Trophoblast cell (in vitro differentiated cells and primary cell): ENCODE measurements at regions not wholly inside any gene's neighbourhood (a gene's known extent, or its start where the extent isn't known, plus 50 kb on each side); places are given as distances from the start of the nearest gene placed in this dataset.

Source experiments
- DNase-seq, 2 donors: peaks; one replicate each; pipeline ENCODE4 v3.0.0-alpha.2; 2016
- H2AFZ ChIP-seq: 2 replicates; pipeline ENCODE4 v1.6.1; 2013; ENCODE audit warnings: low read length, moderate library complexity, mild to moderate bottlenecking; ENCODE audit not compliant: insufficient read depth, poor library complexity
- H2AK5ac ChIP-seq: 2 replicates; pipeline ENCODE4 v1.6.1; 2013; ENCODE audit warnings: mild to moderate bottlenecking, low read length
- H2BK120ac ChIP-seq: 2 replicates; pipeline ENCODE4 v1.6.1; 2013; ENCODE audit warnings: low read length, mild to moderate bottlenecking, moderate library complexity; ENCODE audit not compliant: insufficient read depth, poor library complexity
- H2BK12ac ChIP-seq: 2 replicates; pipeline ENCODE4 v1.6.1; 2013; ENCODE audit warnings: mild to moderate bottlenecking, low read length, moderate library complexity
- H2BK5ac ChIP-seq: 2 replicates; pipeline ENCODE4 v1.6.1; 2013; ENCODE audit warnings: low read length, low read depth, moderate library complexity, mild to moderate bottlenecking; ENCODE audit not compliant: poor library complexity
- H3K14ac ChIP-seq: 2 replicates; pipeline ENCODE4 v1.6.1; 2013; ENCODE audit warnings: mild to moderate bottlenecking, low read length
- H3K18ac ChIP-seq: 2 replicates; pipeline ENCODE4 v1.6.1; 2013; ENCODE audit warnings: mild to moderate bottlenecking, low read length
- H3K23ac ChIP-seq: 2 replicates; pipeline ENCODE4 v1.6.1; 2013; ENCODE audit warnings: low read length
- H3K27ac ChIP-seq: 2 replicates; pipeline ENCODE4 v1.5.1; 2013; ENCODE audit warnings: low read depth, mild to moderate bottlenecking, inconsistent platforms, low read length, moderate library complexity
- H3K27me3 ChIP-seq: 2 replicates; pipeline ENCODE4 v1.6.1; 2013; ENCODE audit warnings: inconsistent platforms, mild to moderate bottlenecking, low read length, moderate library complexity; ENCODE audit not compliant: insufficient read depth
- H3K36me3 ChIP-seq, 2 experiments: 1 replicate in 1 of 2; 2 replicates in 1 of 2; pipeline ENCODE4 v1.6.1; 2013; ENCODE audit warnings: low read length in 2 of 2, mild to moderate bottlenecking in 2 of 2, moderate library complexity in 1 of 2; ENCODE audit not compliant: insufficient read depth in 2 of 2, control insufficient read depth in 1 of 2
- H3K4ac ChIP-seq: 2 replicates; pipeline ENCODE4 v1.6.1; 2013; ENCODE audit warnings: low read depth, mild to moderate bottlenecking, low read length, moderate library complexity
- H3K4me1 ChIP-seq, 2 experiments: 1 replicate in 1 of 2; 2 replicates in 1 of 2; pipeline ENCODE4 v1.6.1; 2013; ENCODE audit warnings: low read length in 2 of 2, mild to moderate bottlenecking in 2 of 2, moderate library complexity in 1 of 2; ENCODE audit not compliant: insufficient read depth in 2 of 2, control insufficient read depth in 1 of 2
- H3K4me2 ChIP-seq: 2 replicates; pipeline ENCODE4 v1.6.1; 2013; ENCODE audit warnings: inconsistent platforms, mild to moderate bottlenecking, low read length, moderate library complexity
- H3K4me3 ChIP-seq: 2 replicates; pipeline ENCODE4 v1.5.1; 2013; ENCODE audit warnings: mild to moderate bottlenecking, low read depth, low read length, inconsistent platforms
- H3K79me1 ChIP-seq: one replicate; pipeline ENCODE4 v1.6.1; 2013; ENCODE audit warnings: low read length
- H3K79me2 ChIP-seq: 2 replicates; pipeline ENCODE4 v1.6.1; 2013; ENCODE audit warnings: low read length, mild to moderate bottlenecking; ENCODE audit not compliant: control insufficient read depth, insufficient read depth, poor library complexity
- H3K9ac ChIP-seq: 2 replicates; pipeline ENCODE4 v1.6.1; 2013; ENCODE audit warnings: mild to moderate bottlenecking, low read length
- H3K9me3 ChIP-seq: 2 replicates; pipeline ENCODE4 v1.6.1; 2013; ENCODE audit warnings: low read depth, mild to moderate bottlenecking, control low read depth, inconsistent platforms, low read length; ENCODE audit not compliant: insufficient read depth
- H4K12ac ChIP-seq: 2 replicates; pipeline ENCODE4 v1.6.1; 2013; ENCODE audit warnings: low read depth, mild to moderate bottlenecking, low read length, moderate library complexity
- H4K8ac ChIP-seq: 2 replicates; pipeline ENCODE4 v1.6.1; 2013; ENCODE audit warnings: low read depth, mild to moderate bottlenecking, low read length, moderate library complexity
- H4K91ac ChIP-seq: one replicate; pipeline ENCODE4 v1.6.1; 2013; ENCODE audit warnings: low read depth, mild to moderate bottlenecking, low read length, moderate library complexity
- WGBS: extraction: QIAGEN DNeasy Blood & Tissue Kit; methylation state at CpG from one replicate; pipeline ENCODE4 v1.1.7; 2013; ENCODE audit warnings: missing lambda C conversion rate; ENCODE audit not compliant: insufficient read length, insufficient coverage; ENCODE audit errors: extremely low coverage; 5-methylcytosine and 5-hydroxymethylcytosine counted together

DNA sequence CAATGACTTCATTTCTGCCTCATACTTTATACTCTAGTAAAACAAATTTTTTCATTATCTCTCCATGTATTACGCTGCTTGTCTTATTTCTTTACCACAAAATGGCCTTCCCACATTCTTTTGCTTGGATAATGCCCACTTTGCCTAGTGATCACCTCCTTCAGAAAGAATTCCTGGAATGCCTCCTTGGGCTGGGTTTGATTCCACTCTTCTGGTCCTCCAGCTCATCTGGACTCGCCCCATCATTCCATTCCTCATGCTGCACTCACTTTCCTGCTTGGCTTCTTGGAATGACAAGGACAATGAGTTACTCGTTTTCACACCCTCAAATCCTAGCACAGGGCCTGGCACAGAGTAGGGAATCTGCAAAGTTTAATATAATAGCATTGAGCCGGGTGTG lies 475.1 kb upstream of the LARGE1 start:
- H3K14ac ChIP-seq: no peak overlapping the region
- H3K23ac ChIP-seq: no peak overlapping the region
- H3K4ac ChIP-seq: no peak overlapping the region
- no peak overlapping the region for H2BK120ac ChIP-seq
- no peak overlapping the region for H3K4me2 ChIP-seq
- H4K8ac ChIP-seq: no peak overlapping the region
- no peak overlapping the region for H3K27ac ChIP-seq
- H2AFZ ChIP-seq: no peak overlapping the region
- no CpG with 5 or more reads among the region's 4 CpGs for WGBS
- no peak overlapping the region for H4K91ac ChIP-seq
- no peaks in the 10 kb centered on the region for H3K27me3 ChIP-seq
- no peak overlapping the region for H2BK5ac ChIP-seq
- no peak overlapping the region for H3K18ac ChIP-seq
- no peaks in the 10 kb centered on the region for H3K36me3 ChIP-seq
- H3K79me1 ChIP-seq: no peaks in the 10 kb centered on the region
- H3K9me3 ChIP-seq: peaks cover 1% of the 10 kb centered on the region
- no peak overlapping the region for H3K4me3 ChIP-seq
- no peak overlapping the region for H4K12ac ChIP-seq
- no peak overlapping the region for H2BK12ac ChIP-seq
- no peak overlapping the region for H2AK5ac ChIP-seq
- DNase-seq: no peak
- peaks cover 0 to 2% of the 10 kb centered on the region in 2 experiments for H3K4me1 ChIP-seq
- no peaks in the 10 kb centered on the region for H3K79me2 ChIP-seq
- no peak overlapping the region for H3K9ac ChIP-seq

GRCh38 chr22:34403667-34404066 lies 483.4 kb upstream of the LARGE1 start:
- Histone ChIP-seq H3K36me3 (no peaks in the 10 kb centered on the region), H3K4ac (no peak overlapping the region)

DNA sequence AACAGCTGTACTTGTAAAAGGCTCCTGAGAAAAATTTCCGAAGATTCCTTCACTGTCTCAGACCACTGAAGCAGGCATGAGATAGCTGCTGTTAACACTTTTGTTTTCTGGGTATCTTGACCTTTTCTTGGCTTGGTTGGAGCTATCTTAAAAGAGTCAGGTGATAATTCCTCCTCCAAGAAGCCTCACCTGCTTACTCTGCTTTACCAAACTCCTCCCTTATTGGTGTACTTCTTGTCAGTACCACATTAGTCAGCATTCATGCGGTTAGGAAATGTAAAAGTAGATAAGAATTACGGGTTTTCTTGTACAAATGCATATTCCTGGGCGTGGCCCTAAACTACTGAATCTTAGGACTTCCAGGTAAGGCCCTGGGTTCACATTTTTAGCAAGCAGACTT lies 489.8 kb upstream of the LARGE1 start:
- Histone ChIP-seq H3K18ac (no peak overlapping the region), H3K9ac (no peak overlapping the region), H4K12ac (no peak overlapping the region), H3K79me1 (no peaks in the 10 kb centered on the region), H3K36me3 (no peaks in the 10 kb centered on the region), H3K4me1 (no peaks in the 10 kb centered on the region), H3K4ac (no peak overlapping the region), H2BK5ac (no peak overlapping the region), H4K8ac (no peak overlapping the region), H3K4me3 (no peak overlapping the region), H4K91ac (no peak overlapping the region), H3K9me3 (no peaks in the 10 kb centered on the region), H3K27ac (no peak overlapping the region), H2BK120ac (no peak overlapping the region), H3K14ac (no peak overlapping the region), H3K27me3 (no peaks in the 10 kb centered on the region), H2AFZ (no peak overlapping the region), H3K23ac (no peak overlapping the region), H2AK5ac (no peak overlapping the region), H3K4me2 (no peak overlapping the region), H2BK12ac (no peak overlapping the region), H3K79me2 (no peaks in the 10 kb centered on the region)
- no CpG with 5 or more reads among the region's 4 CpGs for WGBS
- DNase-seq: no peak

More at GRCh38 chr22:34403667-34404066, 483.4 kb upstream of the LARGE1 start:
- Histone ChIP-seq H2AFZ (no peak overlapping the region), H2BK5ac (no peak overlapping the region), H3K79me2 (no peaks in the 10 kb centered on the region), H3K4me2 (no peak overlapping the region), H3K18ac (no peak overlapping the region), H4K8ac (no peak overlapping the region), H2BK120ac (no peak overlapping the region), H4K91ac (no peak overlapping the region), H3K4me1 (no peaks in the 10 kb centered on the region), H3K4me3 (no peak overlapping the region), H2AK5ac (no peak overlapping the region), H2BK12ac (no peak overlapping the region), H3K9me3 (peaks cover 1% of the 10 kb centered on the region), H3K14ac (no peak overlapping the region), H3K79me1 (no peaks in the 10 kb centered on the region), H3K27ac (no peak overlapping the region), H3K9ac (no peak overlapping the region), H3K23ac (no peak overlapping the region), H3K27me3 (no peaks in the 10 kb centered on the region), H4K12ac (no peak overlapping the region)
- no CpG with 5 or more reads among the region's 2 CpGs for WGBS
- DNase-seq: no peak

DNA sequence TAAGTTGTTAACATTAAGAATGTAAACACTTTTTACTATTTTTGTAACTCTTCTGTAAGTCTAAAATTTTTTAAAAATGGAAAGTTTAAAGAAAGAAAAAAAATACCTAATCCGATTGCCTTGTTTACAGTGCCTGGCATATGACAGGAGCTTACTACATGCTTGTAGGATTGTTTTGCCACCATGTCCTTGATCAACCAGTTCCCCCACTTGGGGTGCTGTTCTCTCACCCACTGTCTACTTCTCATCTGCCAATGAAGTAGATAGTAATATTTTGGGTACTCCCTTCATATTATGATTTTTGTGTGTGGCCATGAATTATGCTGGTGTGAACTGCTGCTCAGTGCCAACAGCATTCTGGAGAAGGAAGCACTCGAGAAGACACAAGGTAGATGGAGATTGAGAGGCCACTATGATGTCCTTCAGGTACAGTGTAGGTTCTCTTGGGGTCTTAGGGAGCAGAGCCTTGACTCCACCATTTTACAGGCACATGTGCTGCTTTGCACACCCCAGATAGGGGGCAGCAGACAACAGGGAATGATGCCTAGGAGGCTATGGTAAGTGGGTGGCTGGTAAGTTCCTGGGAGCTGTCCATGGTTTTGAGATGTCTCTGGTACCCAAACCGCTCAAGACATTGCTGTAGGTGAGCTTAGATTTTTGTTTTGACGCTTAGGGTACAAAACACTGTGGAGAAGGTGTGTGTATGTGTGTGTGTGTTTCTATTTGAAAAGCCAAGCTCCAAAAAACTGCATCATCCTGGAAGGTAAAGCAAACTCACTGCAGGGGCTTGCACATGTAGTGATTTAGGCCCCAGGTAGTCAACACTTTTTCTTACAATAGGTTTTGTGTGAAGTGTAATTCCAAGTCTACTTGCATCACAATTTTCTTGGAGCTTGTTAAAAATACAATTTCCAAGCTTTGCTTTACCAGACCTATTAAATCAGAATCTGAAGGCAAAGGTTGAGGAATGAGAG lies 494.5 kb upstream of the LARGE1 start:
- Histone ChIP-seq H4K91ac (no peak overlapping the region), H2AK5ac (no peak overlapping the region), H4K12ac (no peak overlapping the region), H3K18ac (no peak overlapping the region), H2BK12ac (no peak overlapping the region), H2AFZ (no peak overlapping the region), H3K27ac (no peak overlapping the region), H3K9me3 (no peaks in the 10 kb centered on the region), H2BK120ac (no peak overlapping the region), H3K79me1 (no peaks in the 10 kb centered on the region), H2BK5ac (no peak overlapping the region), H3K4me2 (no peak overlapping the region), H3K14ac (no peak overlapping the region), H3K9ac (no peak overlapping the region), H3K4me3 (no peak overlapping the region), H3K4me1 (no peaks in the 10 kb centered on the region), H3K36me3 (no peaks in the 10 kb centered on the region), H3K79me2 (no peaks in the 10 kb centered on the region), H4K8ac (no peak overlapping the region), H3K4ac (no peak overlapping the region), H3K27me3 (no peaks in the 10 kb centered on the region), H3K23ac (no peak overlapping the region)
- no CpG with 5 or more reads among the region's 4 CpGs for whole genome bisulfite sequencing
- peak; percentile 12 to 68 for DNase-seq
